GM12875 (cell line): ENCODE measurements at regions not wholly inside any gene's neighbourhood (a gene's known extent, or its start where the extent isn't known, plus 50 kb on each side); places are given as distances from the start of the nearest gene placed in this dataset.
"Not testable (repeated sequence)": the region's sequence is repeated elsewhere in the genome, so short reads cannot be mapped to it uniquely, and the experiment has no call there.

Experiments used
- H3K4me3 ChIP-seq: one replicate; pipeline ENCODE4 v1.5.1; 2011; ENCODE audit warnings: low read depth, low read length, control low read depth
- CTCF ChIP-seq: IDR thresholded peaks from 2 replicates; pipeline ENCODE4 v1.5.1; 2011; ENCODE audit warnings: low read depth, mild to moderate bottlenecking, control low read depth, inconsistent platforms, low read length, moderate library complexity, borderline replicate concordance; ENCODE audit not compliant: insufficient read depth

DNA sequence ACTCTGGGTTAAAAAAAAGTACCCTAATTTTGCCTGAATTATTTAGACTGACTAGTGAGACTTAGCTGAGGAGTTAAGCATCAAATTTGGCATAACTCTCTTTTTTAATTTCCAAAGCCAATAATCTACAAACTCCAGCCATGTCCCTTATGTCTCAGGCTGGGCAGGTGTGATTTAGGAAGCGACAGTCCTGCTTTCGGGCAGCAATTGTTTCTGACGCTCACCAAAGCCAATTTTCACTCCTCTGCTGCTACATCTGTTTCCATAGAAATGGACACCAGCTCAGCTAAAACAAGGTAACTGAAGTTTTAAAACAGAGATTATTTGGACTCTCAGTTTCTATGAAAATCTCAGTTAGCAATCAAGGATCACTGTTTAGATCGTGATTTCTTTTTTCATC lies 338.7 kb downstream of the ABCC12 start:
- no peak overlapping the region for H3K4me3 ChIP-seq
- TF ChIP-seq CTCF: no peak

DNA sequence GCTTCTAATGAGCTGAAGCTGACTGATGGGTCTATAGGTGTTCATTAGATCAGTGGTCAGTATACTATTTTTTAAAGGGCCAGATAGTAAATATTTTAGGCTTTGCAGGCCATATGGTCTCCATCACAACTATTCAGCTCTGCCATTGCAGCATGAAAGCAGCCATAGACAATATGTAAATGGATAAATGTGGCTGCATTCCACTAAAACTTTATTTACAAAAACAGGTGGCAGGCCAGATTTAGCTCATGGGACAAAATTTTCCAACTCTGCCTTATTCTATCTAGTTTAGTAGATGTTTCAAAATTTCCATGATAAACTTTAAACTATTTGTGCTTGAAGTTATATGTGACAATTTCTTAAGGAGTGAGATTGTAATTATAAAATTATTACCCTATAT lies 339.3 kb downstream of the ABCC12 start:
- TF ChIP-seq CTCF: no peak
- no peak overlapping the region for H3K4me3 ChIP-seq

GRCh38 chr16:47815655-47816054 lies 340.1 kb downstream of the ABCC12 start:
- TF ChIP-seq CTCF: no peak
- no peak overlapping the region for H3K4me3 ChIP-seq

DNA sequence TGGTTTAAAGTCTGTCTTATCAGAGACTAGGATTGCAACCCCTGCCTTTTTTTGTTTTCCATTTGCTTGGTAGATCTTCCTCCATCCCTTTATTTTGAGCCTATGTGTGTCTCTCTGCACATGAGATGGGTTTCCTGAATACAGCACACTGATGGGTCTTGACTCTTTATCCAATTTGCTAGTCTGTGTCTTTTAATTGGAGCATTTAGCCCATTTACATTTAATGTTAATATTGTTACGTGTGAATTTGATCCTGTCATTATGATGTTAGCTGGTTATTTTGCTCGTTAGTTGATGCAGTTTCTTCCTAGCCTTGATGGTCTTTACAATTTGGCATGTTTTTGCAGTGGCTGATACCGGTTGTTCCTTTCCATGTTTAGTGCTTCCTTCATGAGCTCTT lies 344.0 kb downstream of the ABCC12 start:
- H3K4me3 ChIP-seq: not testable (repeated sequence)

- H3K4me3 ChIP-seq: no peak overlapping the region
- TF ChIP-seq CTCF: no peak
Observed at GRCh38 chr16:47806309-47806847, 345.2 kb downstream of the PHKB start.

DNA sequence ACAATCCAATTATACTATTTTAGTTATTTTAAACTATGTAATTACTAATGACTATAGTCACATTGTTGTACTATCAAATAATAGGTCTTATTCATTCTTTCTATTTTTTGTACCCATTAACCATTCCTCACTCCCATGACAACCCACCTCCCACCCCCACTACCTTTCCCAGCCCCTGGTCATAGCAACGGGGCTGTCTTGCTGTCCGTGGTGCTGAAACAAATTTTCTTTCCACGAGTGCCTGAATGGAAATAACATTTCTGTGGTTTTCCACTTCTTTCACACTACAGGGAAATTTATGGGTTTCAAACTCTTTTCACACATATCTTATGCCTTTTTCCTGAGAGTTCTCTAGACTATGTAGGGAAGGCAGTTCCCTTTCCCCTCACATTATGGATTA lies 326.6 kb downstream of the PHKB start:
- TF ChIP-seq CTCF: no peak
- H3K4me3 ChIP-seq: no peak overlapping the region

DNA sequence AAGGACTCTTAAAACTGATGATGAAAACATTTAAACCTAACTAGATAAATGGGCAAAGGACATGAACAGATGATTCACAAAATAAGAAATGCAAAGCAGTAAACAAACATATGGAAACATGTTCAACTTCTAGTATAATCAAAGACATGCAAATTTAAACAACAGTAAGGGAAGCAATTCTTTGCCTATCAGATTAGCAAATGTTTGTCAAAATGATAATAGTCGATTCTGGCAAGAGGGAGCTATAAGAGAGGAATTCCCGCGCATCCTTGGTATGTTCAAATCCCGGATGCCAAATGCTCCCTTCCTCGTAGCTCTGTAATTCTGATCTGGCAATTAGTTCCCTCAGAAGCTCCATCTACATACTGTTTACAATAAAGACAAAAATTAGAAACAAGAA lies 320.5 kb downstream of the PHKB start:
- TF ChIP-seq CTCF: no peak

More for the DNA sequence above, 320.5 kb downstream of the PHKB start:
- H3K4me3 ChIP-seq: no peak overlapping the region
